HepG2 (cell line): ENCODE measurements at regions not wholly inside any gene's neighbourhood (a gene's known extent, or its start where the extent isn't known, plus 50 kb on each side); places are given as distances from the start of the nearest gene placed in this dataset.

Experiments
- CTCF ChIP-seq: sonication (generic); formaldehyde crosslinking; IDR thresholded peaks from 2 replicates; pipeline ENCODE4 v1.5.0; 2020; ENCODE audit warnings: mild to moderate bottlenecking, missing genetic modification reagents, moderate library complexity
- NR0B2 ChIP-seq: sonication (generic); formaldehyde crosslinking; IDR thresholded peaks from 2 replicates; pipeline ENCODE4 v1.4.0; 2020; ENCODE audit warnings: mild to moderate bottlenecking, missing genetic modification reagents
- PBX2 ChIP-seq: IDR thresholded peaks from 2 replicates; pipeline ENCODE4 v1.6.1; 2016; ENCODE audit warnings: control low read depth
- SP2 ChIP-seq: sonication (generic); formaldehyde crosslinking; IDR thresholded peaks from 2 replicates; pipeline ENCODE4 v1.5.1; 2020; ENCODE audit warnings: mild to moderate bottlenecking, missing genetic modification reagents
- ZNF337 ChIP-seq: sonication (generic); formaldehyde crosslinking; IDR thresholded peaks from 2 replicates; pipeline ENCODE4 v1.5.1; 2020; ENCODE audit warnings: missing genetic modification reagents, low read depth, mild to moderate bottlenecking, borderline replicate concordance
- ZNF652 ChIP-seq: IDR thresholded peaks from 2 replicates; pipeline ENCODE4 v1.6.1; 2016; ENCODE audit warnings: low read depth, borderline replicate concordance
- ZNF879 ChIP-seq: sonication (generic); formaldehyde crosslinking; IDR thresholded peaks from 2 replicates; pipeline ENCODE4 v1.8.1; 2023; ENCODE audit warnings: missing genetic modification reagents
- TF ChIP-seq, protein P1 (sequence below): sonication (generic); formaldehyde crosslinking; IDR thresholded peaks from 2 replicates; pipeline ENCODE4 v1.8.1; 2022; ENCODE audit warnings: mild to moderate bottlenecking, missing genetic modification reagents

DNA sequence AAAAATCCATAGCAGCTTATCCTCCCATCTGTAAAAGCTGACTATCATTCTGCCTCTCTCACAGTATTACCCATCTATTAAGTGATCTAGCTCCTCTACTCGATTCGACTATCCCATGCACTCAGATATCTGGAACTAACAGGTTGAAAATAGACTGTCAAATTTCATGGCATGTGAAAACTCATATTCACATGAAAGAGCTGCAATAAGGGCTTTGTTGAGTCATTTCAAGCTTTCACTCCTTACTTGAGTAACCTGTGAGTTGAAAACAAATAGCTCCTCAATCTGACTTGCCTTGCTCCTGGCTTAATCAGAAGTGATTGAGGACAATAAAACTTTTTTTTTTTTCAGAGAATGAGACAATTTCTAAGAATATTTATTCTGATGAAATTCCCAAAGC, 192.4 kb upstream of the ERBB4 start:
- TF ChIP-seq SP2 (no peak), NR0B2 (CRISPR knock-in tag) (no peak), CTCF (CRISPR knock-in tag) (no peak), PBX2 (CRISPR knock-in tag) (no peak), ZNF337 (CRISPR knock-in tag) (no peak), ZNF879 (CRISPR knock-in tag) (no peak), ZNF652 (CRISPR knock-in tag) (no peak)
- TF ChIP-seq, protein P1, sequence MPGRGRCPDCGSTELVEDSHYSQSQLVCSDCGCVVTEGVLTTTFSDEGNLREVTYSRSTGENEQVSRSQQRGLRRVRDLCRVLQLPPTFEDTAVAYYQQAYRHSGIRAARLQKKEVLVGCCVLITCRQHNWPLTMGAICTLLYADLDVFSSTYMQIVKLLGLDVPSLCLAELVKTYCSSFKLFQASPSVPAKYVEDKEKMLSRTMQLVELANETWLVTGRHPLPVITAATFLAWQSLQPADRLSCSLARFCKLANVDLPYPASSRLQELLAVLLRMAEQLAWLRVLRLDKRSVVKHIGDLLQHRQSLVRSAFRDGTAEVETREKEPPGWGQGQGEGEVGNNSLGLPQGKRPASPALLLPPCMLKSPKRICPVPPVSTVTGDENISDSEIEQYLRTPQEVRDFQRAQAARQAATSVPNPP = no peak
